ENCODE measurements at regions not wholly inside any gene's neighbourhood (a gene's known extent, or its start where the extent isn't known, plus 50 kb on each side); places are given as distances from the start of the nearest gene placed in this dataset.

- H3K9me3 Mint-ChIP-seq (ENCODE audit: unreplicated experiment): peaks cover 3% of the 10 kb centered on the region
- no peak overlapping the region for H3K27ac Mint-ChIP-seq (ENCODE audit: unreplicated experiment)
- peaks cover 15% of the 10 kb centered on the region for H3K27me3 Mint-ChIP-seq (ENCODE audit: unreplicated experiment)
- DNase-seq: no peak
- H3K4me3 Mint-ChIP-seq (ENCODE audit: unreplicated experiment): no peak overlapping the region
- peaks cover 17% of the 10 kb centered on the region for H3K4me1 Mint-ChIP-seq (ENCODE audit: low read depth, unreplicated experiment)
- no peaks in the 10 kb centered on the region for H3K36me3 Mint-ChIP-seq (ENCODE audit: unreplicated experiment)
- no peak for TF ChIP-seq CTCF (IDR thresholded peaks at IDR 0.05; ENCODE audit: partially characterized antibody, unreplicated experiment)
These were observed 96.6 kb downstream of the MRM1 start for GRCh38 chr17:36697903-36698530.

- no peaks in the 10 kb centered on the region for H3K36me3 Mint-ChIP-seq (ENCODE audit: unreplicated experiment)
- no peak for TF ChIP-seq CTCF (IDR thresholded peaks at IDR 0.05; ENCODE audit: partially characterized antibody, unreplicated experiment)
- no peak overlapping the region for H3K27ac Mint-ChIP-seq (ENCODE audit: unreplicated experiment)
- DNase-seq: no peak
- H3K4me3 Mint-ChIP-seq (ENCODE audit: unreplicated experiment): no peak overlapping the region
- H3K9me3 Mint-ChIP-seq (ENCODE audit: unreplicated experiment): peaks cover 5% of the 10 kb centered on the region
- peaks cover 30% of the 10 kb centered on the region for H3K4me1 Mint-ChIP-seq (ENCODE audit: low read depth, unreplicated experiment)
- peaks cover 21% of the 10 kb centered on the region for H3K27me3 Mint-ChIP-seq (ENCODE audit: unreplicated experiment)
These were observed 100.2 kb downstream of the MRM1 start for GRCh38 chr17:36701429-36702099.

GRCh38 chr17:36702636-36703035 is 101.3 kb downstream of the MRM1 start:
- H3K27me3 Mint-ChIP-seq (ENCODE audit: unreplicated experiment): peaks cover 21% of the 10 kb centered on the region
- H3K9me3 Mint-ChIP-seq (ENCODE audit: unreplicated experiment): peaks cover 5% of the 10 kb centered on the region
- DNase-seq: no peak
- no peak overlapping the region for H3K4me3 Mint-ChIP-seq (ENCODE audit: unreplicated experiment)
- TF ChIP-seq CTCF (IDR thresholded peaks at IDR 0.05; ENCODE audit: partially characterized antibody, unreplicated experiment): no peak
- H3K27ac Mint-ChIP-seq (ENCODE audit: unreplicated experiment): no peak overlapping the region
- H3K4me1 Mint-ChIP-seq (ENCODE audit: low read depth, unreplicated experiment): peaks cover 22% of the 10 kb centered on the region
- H3K36me3 Mint-ChIP-seq (ENCODE audit: unreplicated experiment): no peaks in the 10 kb centered on the region

- Mint-ChIP-seq H3K27ac (ENCODE audit: unreplicated experiment) (no peak overlapping the region), H3K36me3 (ENCODE audit: unreplicated experiment) (no peaks in the 10 kb centered on the region), H3K9me3 (ENCODE audit: unreplicated experiment) (peaks cover 5% of the 10 kb centered on the region), H3K27me3 (ENCODE audit: unreplicated experiment) (peaks cover 21% of the 10 kb centered on the region), H3K4me1 (ENCODE audit: low read depth, unreplicated experiment) (peaks cover 14% of the 10 kb centered on the region), H3K4me3 (ENCODE audit: unreplicated experiment) (peak overlapping the region; percentile 67)
- peak; percentile 51 for DNase-seq
- TF ChIP-seq CTCF (IDR thresholded peaks at IDR 0.05; ENCODE audit: partially characterized antibody, unreplicated experiment): no peak
These were observed 102.5 kb downstream of the MRM1 start for GRCh38 chr17:36703860-36704266.

- Mint-ChIP-seq H3K4me1 (ENCODE audit: low read depth, unreplicated experiment) (peaks cover 14% of the 10 kb centered on the region), H3K36me3 (ENCODE audit: unreplicated experiment) (no peaks in the 10 kb centered on the region), H3K27me3 (ENCODE audit: unreplicated experiment) (peaks cover 21% of the 10 kb centered on the region), H3K27ac (ENCODE audit: unreplicated experiment) (no peak overlapping the region), H3K9me3 (ENCODE audit: unreplicated experiment) (peaks cover 5% of the 10 kb centered on the region), H3K4me3 (ENCODE audit: unreplicated experiment) (no peak overlapping the region)
- no peak for DNase-seq
- TF ChIP-seq CTCF (IDR thresholded peaks at IDR 0.05; ENCODE audit: partially characterized antibody, unreplicated experiment): no peak
These were observed 104.0 kb downstream of the MRM1 start for GRCh38 chr17:36705283-36705795.

All from glutamatergic neuron (in vitro differentiated cells).